Prostate gland (tissue), 2 donors: ENCODE measurements at regions not wholly inside any gene's neighbourhood (a gene's known extent, or its start where the extent isn't known, plus 50 kb on each side); places are given as distances from the start of the nearest gene placed in this dataset.

Experiments
- DNase-seq: peaks from one replicate; pipeline ENCODE4 v3.0.0-alpha.2; 2019; ENCODE audit warnings: low spot score
- H3K27ac ChIP-seq, 2 donors: fragments of 200-600 bp; sonication (generic); 2 replicates each; pipeline ENCODE4 v1.5.1; 2017 to 2019
- H3K27me3 ChIP-seq: fragments of 200-600 bp; sonication (generic); replicated peaks from 2 replicates; pipeline ENCODE4 v1.5.1; 2019; ENCODE audit not compliant: insufficient read depth
- H3K36me3 ChIP-seq, 2 donors: fragments of 200-600 bp; sonication (generic); 1 replicate in 1 of 2; 2 replicates in 1 of 2; pipeline versions ENCODE4 v1.5.1 to v1.8.1; 2017 to 2019
- H3K4me1 ChIP-seq: fragments of 200-600 bp; sonication (generic); replicated peaks from 2 replicates; pipeline ENCODE4 v1.5.1; 2019
- H3K4me3 ChIP-seq, 2 donors: fragments of 200-600 bp; sonication (generic); 2 replicates each; pipeline ENCODE4 v1.5.1; 2017 to 2019
- H3K9me3 ChIP-seq: fragments of 200-600 bp; sonication (generic); 2 replicates; pipeline ENCODE4 v1.5.1; 2017
- POLR2A ChIP-seq: fragments of 450-650 bp; IDR thresholded peaks from one replicate; pipeline ENCODE4 v1.6.1; 2016; ENCODE audit warnings: antibody characterized with exemption, mild to moderate bottlenecking
- POLR2AphosphoS5 ChIP-seq: sonication (generic); formaldehyde crosslinking; IDR thresholded peaks from one replicate; pipeline ENCODE4 v1.6.1; 2017; ENCODE audit warnings: antibody characterized with exemption
- WGBS: methylation state at CpG from one replicate; pipeline ENCODE4 v1.1.5; 2018; 5-methylcytosine and 5-hydroxymethylcytosine counted together
- intact Hi-C: fragments of 100-400 bp; cut with DNase I; formaldehyde crosslinking; loops from one replicate; pipeline ENCODE4 v1.14.2; 2022
- TF ChIP-seq, protein P1 (sequence below), 4 experiments: fragments of 200-600 bp in 2 of 4; fragments of 450-650 bp in 2 of 4; sonication (generic) in 2 of 4; IDR thresholded peaks; 1 replicate in 3 of 4; 2 replicates in 1 of 4; pipeline ENCODE4 v1.5.1; 2016 to 2019; ENCODE audit warnings: antibody characterized with exemption in 4 of 4, mild to moderate bottlenecking in 2 of 4, moderate library complexity in 2 of 4

DNA sequence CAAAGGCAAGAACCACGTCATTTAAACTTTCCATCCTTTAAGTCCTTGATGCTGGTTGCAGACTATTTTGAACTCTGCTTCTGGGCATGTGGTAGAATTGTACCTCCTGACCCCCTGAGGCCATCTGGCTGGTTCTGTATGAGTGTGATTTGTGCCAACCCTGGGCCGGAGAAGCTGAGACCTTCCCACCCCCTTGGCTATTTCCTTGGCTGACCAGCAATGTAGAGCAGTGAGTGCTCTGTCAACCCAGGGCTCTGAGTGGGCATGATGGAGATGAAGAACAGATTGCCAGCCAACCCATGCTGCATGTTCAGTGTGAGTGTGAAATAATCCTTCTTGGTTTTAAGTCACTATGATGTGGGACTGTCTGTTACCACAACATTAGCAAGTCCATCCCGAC is 82.1 kb upstream of the RASGRP1 start:
- intact Hi-C loops, result no loop called here
- H3K27ac ChIP-seq, result no peak overlapping the region
- TF ChIP-seq POLR2A (no peak), POLR2AphosphoS5 (no peak)
- TF ChIP-seq, protein P1, sequence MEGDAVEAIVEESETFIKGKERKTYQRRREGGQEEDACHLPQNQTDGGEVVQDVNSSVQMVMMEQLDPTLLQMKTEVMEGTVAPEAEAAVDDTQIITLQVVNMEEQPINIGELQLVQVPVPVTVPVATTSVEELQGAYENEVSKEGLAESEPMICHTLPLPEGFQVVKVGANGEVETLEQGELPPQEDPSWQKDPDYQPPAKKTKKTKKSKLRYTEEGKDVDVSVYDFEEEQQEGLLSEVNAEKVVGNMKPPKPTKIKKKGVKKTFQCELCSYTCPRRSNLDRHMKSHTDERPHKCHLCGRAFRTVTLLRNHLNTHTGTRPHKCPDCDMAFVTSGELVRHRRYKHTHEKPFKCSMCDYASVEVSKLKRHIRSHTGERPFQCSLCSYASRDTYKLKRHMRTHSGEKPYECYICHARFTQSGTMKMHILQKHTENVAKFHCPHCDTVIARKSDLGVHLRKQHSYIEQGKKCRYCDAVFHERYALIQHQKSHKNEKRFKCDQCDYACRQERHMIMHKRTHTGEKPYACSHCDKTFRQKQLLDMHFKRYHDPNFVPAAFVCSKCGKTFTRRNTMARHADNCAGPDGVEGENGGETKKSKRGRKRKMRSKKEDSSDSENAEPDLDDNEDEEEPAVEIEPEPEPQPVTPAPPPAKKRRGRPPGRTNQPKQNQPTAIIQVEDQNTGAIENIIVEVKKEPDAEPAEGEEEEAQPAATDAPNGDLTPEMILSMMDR (IDR thresholded peaks at IDR 0.05), result no peak
- 87% methylated on average over 3 of the region's 3 CpGs for WGBS
- no peaks in the 10 kb centered on the region for H3K36me3 ChIP-seq
- no peaks in the 10 kb centered on the region for H3K27me3 ChIP-seq
- H3K9me3 ChIP-seq, result no peaks in the 10 kb centered on the region
- H3K4me3 ChIP-seq, result no peak overlapping the region
- no peak for DNase-seq
- no peaks in the 10 kb centered on the region for H3K4me1 ChIP-seq

DNA sequence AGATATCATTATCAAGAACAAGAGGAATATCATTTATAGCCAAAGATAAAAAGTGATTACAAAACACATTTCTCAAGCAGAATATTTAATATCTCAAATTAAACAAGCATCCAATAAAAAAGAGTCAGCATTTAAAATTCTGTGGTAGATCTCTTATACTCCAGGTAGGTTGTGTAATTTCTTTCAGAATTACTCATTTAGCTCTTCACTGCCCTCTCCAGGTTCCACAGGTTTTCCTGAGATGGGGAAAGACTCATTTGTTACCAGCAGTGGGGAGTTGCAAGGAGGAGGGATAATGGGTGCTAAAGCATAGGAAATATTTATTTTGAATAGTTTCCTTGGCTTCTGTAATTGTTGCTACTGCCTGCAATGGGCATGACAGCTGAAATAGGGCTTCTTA is 83.1 kb upstream of the RASGRP1 start:
- TF ChIP-seq POLR2A (no peak), POLR2AphosphoS5 (no peak)
- TF ChIP-seq, protein P1 (IDR thresholded peaks at IDR 0.05), result peak in 1 of 4 experiments; percentile 31
- Histone ChIP-seq H3K36me3 (no peaks in the 10 kb centered on the region), H3K27ac (no peak overlapping the region), H3K9me3 (no peaks in the 10 kb centered on the region), H3K4me3 (no peak overlapping the region), H3K27me3 (no peaks in the 10 kb centered on the region), H3K4me1 (no peaks in the 10 kb centered on the region)
- DNase-seq, result peak; percentile 24
- intact Hi-C loops, result no loop called here

DNA sequence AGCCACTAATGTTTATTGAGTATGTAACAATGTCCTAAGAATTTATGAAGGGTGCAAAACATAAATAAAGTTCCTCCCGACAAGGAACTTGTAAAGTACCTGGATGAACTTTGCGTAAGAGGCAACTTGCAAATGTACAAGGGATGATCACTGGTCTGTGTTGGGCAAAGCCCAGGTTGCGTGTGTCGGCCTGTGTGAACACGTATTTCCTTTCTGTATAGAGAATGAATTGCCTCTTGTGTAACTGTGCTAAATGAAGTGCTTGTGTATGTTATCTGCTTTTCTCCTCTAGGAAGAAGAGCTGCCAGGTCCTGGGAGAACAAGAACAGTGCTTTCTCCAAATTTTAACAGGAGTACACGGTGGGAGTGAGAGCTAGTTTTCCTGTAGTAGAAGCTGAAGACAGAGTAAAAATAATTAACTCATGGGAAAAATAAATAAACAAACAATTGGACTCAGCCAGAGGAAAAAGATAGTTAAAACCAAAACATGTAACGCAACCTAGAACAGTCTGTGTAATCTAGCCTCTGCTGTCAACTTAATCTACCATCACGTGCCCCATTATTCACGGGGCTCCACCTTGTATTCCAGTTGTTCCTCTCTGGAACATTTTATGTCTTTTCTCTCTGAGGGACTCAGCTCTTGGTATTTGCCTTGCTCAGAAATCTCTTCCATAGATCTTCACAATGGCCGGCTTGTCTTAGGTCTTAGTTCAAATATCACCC is 83.7 kb upstream of the RASGRP1 start:
- peak; percentile 43 for TF ChIP-seq POLR2AphosphoS5
- TF ChIP-seq, protein P1 (IDR thresholded peaks at IDR 0.05), result no peak
- DNase-seq, result peak; percentile 71
- intact Hi-C loops, result no loop called here
- no peaks in the 10 kb centered on the region for H3K9me3 ChIP-seq
- H3K4me1 ChIP-seq, result no peaks in the 10 kb centered on the region
- no peaks in the 10 kb centered on the region for H3K36me3 ChIP-seq
- 19% methylated on average over 10 of the region's 10 CpGs for WGBS
- H3K27ac ChIP-seq, result no peak overlapping the region
- no peaks in the 10 kb centered on the region for H3K27me3 ChIP-seq
- no peak overlapping the region for H3K4me3 ChIP-seq

DNA sequence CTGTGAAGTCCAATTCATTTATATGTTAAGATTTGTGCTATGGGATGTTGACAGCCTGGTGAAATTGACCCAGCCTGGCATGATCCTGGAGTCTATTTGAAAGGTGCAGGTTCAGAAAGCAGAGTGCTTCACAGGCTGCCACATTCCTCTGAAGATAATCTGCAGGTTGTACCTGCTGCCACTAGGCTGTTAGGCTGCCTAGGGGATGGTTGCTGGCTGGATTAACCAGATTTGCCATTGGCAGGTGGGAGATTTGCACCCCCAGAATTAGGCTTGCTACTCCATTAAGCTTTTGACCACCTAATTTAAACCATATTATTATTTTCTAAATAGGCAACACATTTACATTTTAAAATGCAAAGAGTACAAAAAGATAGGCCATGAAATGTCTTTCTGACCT is 85.8 kb upstream of the RASGRP1 start:
- intact Hi-C loops, result no loop called here
- Histone ChIP-seq H3K27ac (no peak overlapping the region), H3K9me3 (no peaks in the 10 kb centered on the region), H3K36me3 (no peaks in the 10 kb centered on the region), H3K4me3 (no peak overlapping the region), H3K27me3 (no peaks in the 10 kb centered on the region), H3K4me1 (no peaks in the 10 kb centered on the region)
- TF ChIP-seq POLR2A, result no peak
- TF ChIP-seq, protein P1 (IDR thresholded peaks at IDR 0.05), result no peak
- no peak for DNase-seq

DNA sequence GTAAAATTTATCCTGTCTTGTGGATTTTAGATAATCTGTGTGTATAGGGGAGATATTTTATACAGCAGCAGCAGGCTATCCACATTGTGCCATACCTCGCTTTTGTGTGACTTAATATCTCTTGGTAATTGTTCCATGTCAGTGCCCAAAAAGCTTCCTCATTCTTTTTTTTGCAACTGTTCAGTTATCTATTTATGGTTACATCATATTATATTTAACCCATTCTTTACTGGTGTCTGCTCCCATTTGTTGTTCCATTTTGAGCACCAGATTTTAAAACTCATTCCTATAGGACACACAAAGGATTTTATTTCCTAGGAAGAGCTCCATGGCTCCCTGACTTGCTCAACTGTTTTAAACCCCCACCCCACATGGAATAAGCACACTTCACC is 86.3 kb upstream of the RASGRP1 start:
- Histone ChIP-seq H3K4me3 (no peak overlapping the region), H3K27ac (no peak overlapping the region), H3K4me1 (no peaks in the 10 kb centered on the region), H3K36me3 (no peaks in the 10 kb centered on the region), H3K27me3 (no peaks in the 10 kb centered on the region), H3K9me3 (no peaks in the 10 kb centered on the region)
- TF ChIP-seq POLR2AphosphoS5, result no peak
- TF ChIP-seq, protein P1 (IDR thresholded peaks at IDR 0.05), result no peak
- TF ChIP-seq POLR2A, result no peak
- DNase-seq, result no peak
- WGBS, result 79% methylated on average over 1 of the region's 1 CpG
- intact Hi-C loops, result no loop called here
